ENCODE measurements at regions not wholly inside any gene's neighbourhood (a gene's known extent, or its start where the extent isn't known, plus 50 kb on each side); places are given as distances from the start of the nearest gene placed in this dataset.

GRCh38 chr6:140314682-140315081 lies 940.2 kb upstream of the CITED2 start:
- Histone ChIP-seq H3K4me3 (ENCODE audit: low read depth in 1 of 2, low read length in 2 of 2) (no peak overlapping the region), H3K36me3 (ENCODE audit: control insufficient read depth in 1 of 2, insufficient read depth in 2 of 2, low read length in 2 of 2) (no peaks in the 10 kb centered on the region), H3K9me3 (ENCODE audit: control insufficient read depth in 1 of 2, low read length in 2 of 2) (no peaks in the 10 kb centered on the region), H3K27me3 (ENCODE audit: low read depth, low read length) (no peaks in the 10 kb centered on the region), H3K27ac (ENCODE audit: low read length) (no peak overlapping the region), H3K4me1 (ENCODE audit: control insufficient read depth in 1 of 2, insufficient read depth in 2 of 2, low read length in 2 of 2) (peaks cover 0 to 6% of the 10 kb centered on the region in 2 donors)

DNA sequence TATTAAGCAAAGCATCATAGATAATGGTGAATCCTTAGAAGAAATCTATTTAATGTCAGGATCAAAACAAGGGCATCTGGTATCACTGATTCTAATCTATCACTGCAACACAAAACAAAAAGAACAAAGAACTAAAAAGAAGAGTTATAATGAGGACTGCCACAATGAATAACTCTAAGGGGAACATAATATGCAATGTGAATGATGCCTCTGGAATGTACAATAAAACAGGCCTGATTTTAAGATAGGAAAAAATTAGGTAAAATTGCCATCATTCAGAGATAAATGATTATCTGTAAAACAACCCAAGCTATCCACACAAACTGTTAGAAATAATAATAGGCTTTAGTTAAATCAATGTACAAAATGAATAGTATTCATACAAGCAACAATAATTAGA lies 936.7 kb upstream of the CITED2 start:
- no peaks in the 10 kb centered on the region for H3K36me3 ChIP-seq (ENCODE audit: control insufficient read depth in 1 of 2, insufficient read depth in 2 of 2, low read length in 2 of 2)
- no peak overlapping the region for H3K4me3 ChIP-seq (ENCODE audit: low read depth in 1 of 2, low read length in 2 of 2)
- H3K27me3 ChIP-seq (ENCODE audit: low read depth, low read length) = no peaks in the 10 kb centered on the region
- H3K27ac ChIP-seq (ENCODE audit: low read length) = no peak overlapping the region
- H3K4me1 ChIP-seq (ENCODE audit: control insufficient read depth in 1 of 2, insufficient read depth in 2 of 2, low read length in 2 of 2) = no peaks in the 10 kb centered on the region
- no peaks in the 10 kb centered on the region for H3K9me3 ChIP-seq (ENCODE audit: control insufficient read depth in 1 of 2, low read length in 2 of 2)

DNA sequence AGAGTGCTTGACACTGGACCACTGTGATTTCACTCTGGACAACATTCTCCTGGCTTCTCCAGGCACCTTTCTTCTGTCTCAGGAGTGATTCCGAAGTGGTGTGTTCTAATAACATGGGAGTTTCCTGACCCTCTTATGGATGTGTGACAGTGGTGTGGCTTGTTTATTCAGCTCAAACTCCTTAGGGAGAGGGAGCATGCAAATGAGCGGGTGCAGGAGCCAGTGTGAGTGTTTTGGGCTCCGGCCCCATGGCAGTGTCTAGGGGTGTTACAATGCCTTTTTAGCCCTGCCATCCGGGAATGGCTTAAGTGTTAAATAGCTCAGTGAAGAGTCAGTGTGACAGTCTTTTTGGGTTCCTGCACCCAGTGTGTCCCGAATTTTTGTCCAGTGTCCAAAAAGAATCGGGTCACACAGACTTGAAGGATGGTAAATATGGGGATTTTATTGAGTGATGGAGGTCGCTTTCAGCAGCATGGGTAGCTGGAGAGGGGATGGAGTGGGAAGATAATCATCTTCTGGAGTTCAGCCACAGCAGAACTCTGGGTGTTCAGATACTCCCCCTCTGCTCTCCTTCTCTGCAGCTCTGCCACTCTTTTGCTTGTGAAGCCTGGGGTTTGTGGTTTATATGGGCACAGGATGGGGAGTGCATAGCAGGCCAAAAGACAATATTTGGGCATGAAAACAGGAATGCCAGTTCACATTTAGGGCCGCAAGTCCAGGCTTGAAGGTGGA lies 928.9 kb upstream of the CITED2 start:
- no peak overlapping the region for H3K4me3 ChIP-seq (ENCODE audit: low read depth in 1 of 2, low read length in 2 of 2)
- no peaks in the 10 kb centered on the region for H3K27me3 ChIP-seq (ENCODE audit: low read depth, low read length)
- H3K9me3 ChIP-seq (ENCODE audit: control insufficient read depth in 1 of 2, low read length in 2 of 2) = no peaks in the 10 kb centered on the region
- no peaks in the 10 kb centered on the region for H3K36me3 ChIP-seq (ENCODE audit: control insufficient read depth in 1 of 2, insufficient read depth in 2 of 2, low read length in 2 of 2)
- H3K4me1 ChIP-seq (ENCODE audit: control insufficient read depth in 1 of 2, insufficient read depth in 2 of 2, low read length in 2 of 2) = no peaks in the 10 kb centered on the region
- no peak overlapping the region for H3K27ac ChIP-seq (ENCODE audit: low read length)

DNA sequence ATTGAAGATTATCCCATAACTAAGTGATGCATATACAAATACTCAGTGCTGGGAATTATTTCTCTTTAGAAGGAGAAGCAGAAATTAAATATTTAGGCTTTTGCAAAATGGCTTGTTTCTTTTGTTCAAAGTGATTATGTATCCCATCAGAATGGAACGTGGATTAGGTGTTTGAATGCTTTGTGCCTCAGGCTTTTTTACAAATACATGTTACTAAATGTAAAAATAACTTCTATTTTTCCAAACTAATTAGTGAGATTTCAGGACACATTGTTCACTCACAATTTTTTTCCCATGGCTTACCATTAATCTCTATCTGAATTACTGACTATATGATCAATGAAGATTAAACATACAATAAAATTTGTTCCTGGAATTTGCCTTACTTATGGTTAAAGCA lies 925.9 kb upstream of the CITED2 start:
- Histone ChIP-seq H3K27ac (ENCODE audit: low read length) (no peak overlapping the region), H3K4me1 (ENCODE audit: control insufficient read depth in 1 of 2, insufficient read depth in 2 of 2, low read length in 2 of 2) (no peaks in the 10 kb centered on the region), H3K27me3 (ENCODE audit: low read depth, low read length) (no peaks in the 10 kb centered on the region), H3K4me3 (ENCODE audit: low read depth in 1 of 2, low read length in 2 of 2) (no peak overlapping the region), H3K36me3 (ENCODE audit: control insufficient read depth in 1 of 2, insufficient read depth in 2 of 2, low read length in 2 of 2) (no peaks in the 10 kb centered on the region), H3K9me3 (ENCODE audit: control insufficient read depth in 1 of 2, low read length in 2 of 2) (no peaks in the 10 kb centered on the region)

GRCh38 chr6:140289186-140289585 lies 914.7 kb upstream of the CITED2 start:
- no peaks in the 10 kb centered on the region for H3K36me3 ChIP-seq (ENCODE audit: control insufficient read depth in 1 of 2, insufficient read depth in 2 of 2, low read length in 2 of 2)
- no peak overlapping the region for H3K4me3 ChIP-seq (ENCODE audit: low read depth in 1 of 2, low read length in 2 of 2)
- H3K4me1 ChIP-seq (ENCODE audit: control insufficient read depth in 1 of 2, insufficient read depth in 2 of 2, low read length in 2 of 2) = no peaks in the 10 kb centered on the region
- H3K27me3 ChIP-seq (ENCODE audit: low read depth, low read length) = no peaks in the 10 kb centered on the region
- H3K27ac ChIP-seq (ENCODE audit: low read length) = no peak overlapping the region
- H3K9me3 ChIP-seq (ENCODE audit: control insufficient read depth in 1 of 2, low read length in 2 of 2) = no peaks in the 10 kb centered on the region

DNA sequence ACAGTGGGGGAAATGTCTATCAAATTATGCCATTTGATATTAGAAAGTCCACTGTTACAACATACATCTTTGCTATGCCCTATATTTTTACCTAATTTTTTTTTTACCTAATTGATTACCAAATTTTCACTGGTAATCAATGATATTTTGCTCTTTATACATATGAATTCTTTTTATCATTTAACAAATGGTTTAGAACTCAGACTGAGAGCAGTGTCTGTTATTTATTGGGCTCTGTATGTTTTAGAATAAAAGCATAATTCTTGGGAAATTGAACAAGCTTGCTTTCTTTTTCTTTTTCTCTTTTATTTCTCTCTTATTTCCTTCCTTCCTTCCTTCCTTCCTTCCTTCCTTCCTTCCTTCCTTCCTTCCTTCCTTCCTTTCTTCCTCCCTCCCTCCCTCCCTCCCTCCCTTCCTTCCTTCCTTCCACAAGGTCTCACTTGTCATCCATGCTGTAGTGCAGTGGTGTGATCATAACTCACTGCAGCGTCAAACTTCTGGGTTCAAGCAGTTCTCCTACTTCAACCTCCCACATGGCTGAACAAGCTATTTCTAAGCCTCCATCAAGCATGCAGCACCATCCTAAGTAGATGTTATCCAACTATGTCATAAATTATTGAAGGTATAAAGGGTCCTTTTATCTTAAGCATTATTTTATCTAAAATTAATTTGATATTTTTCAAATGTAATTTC lies 911.7 kb upstream of the CITED2 start:
- Histone ChIP-seq H3K9me3 (ENCODE audit: control insufficient read depth in 1 of 2, low read length in 2 of 2) (no peaks in the 10 kb centered on the region), H3K4me1 (ENCODE audit: control insufficient read depth in 1 of 2, insufficient read depth in 2 of 2, low read length in 2 of 2) (no peaks in the 10 kb centered on the region), H3K4me3 (ENCODE audit: low read depth in 1 of 2, low read length in 2 of 2) (no peak overlapping the region), H3K27me3 (ENCODE audit: low read depth, low read length) (no peaks in the 10 kb centered on the region), H3K27ac (ENCODE audit: low read length) (no peak overlapping the region), H3K36me3 (ENCODE audit: control insufficient read depth in 1 of 2, insufficient read depth in 2 of 2, low read length in 2 of 2) (no peaks in the 10 kb centered on the region)

DNA sequence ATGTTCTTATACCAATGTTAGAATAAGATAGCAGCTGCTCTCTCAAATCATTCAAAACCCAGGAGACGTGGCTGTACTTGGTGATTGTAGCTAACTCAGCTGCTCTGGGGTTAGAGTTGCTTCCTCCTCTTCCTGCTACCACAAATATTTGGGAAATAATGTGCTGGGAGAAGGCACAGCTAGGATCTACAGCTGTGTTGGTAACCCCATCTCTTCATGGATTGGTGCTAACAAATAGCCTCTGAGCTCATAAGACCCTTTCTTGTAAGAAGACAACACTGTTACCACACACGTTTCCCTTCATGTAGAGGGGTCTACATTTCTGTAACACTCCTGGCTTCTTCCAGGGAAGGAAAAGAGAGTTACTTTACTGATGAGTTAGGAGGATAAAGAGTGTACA lies 911.0 kb upstream of the CITED2 start:
- H3K27me3 ChIP-seq (ENCODE audit: low read depth, low read length) = no peaks in the 10 kb centered on the region
- no peaks in the 10 kb centered on the region for H3K9me3 ChIP-seq (ENCODE audit: control insufficient read depth in 1 of 2, low read length in 2 of 2)
- no peak overlapping the region for H3K27ac ChIP-seq (ENCODE audit: low read length)
- H3K4me3 ChIP-seq (ENCODE audit: low read depth in 1 of 2, low read length in 2 of 2) = no peak overlapping the region
- H3K36me3 ChIP-seq (ENCODE audit: control insufficient read depth in 1 of 2, insufficient read depth in 2 of 2, low read length in 2 of 2) = no peaks in the 10 kb centered on the region
- H3K4me1 ChIP-seq (ENCODE audit: control insufficient read depth in 1 of 2, insufficient read depth in 2 of 2, low read length in 2 of 2) = no peaks in the 10 kb centered on the region

DNA sequence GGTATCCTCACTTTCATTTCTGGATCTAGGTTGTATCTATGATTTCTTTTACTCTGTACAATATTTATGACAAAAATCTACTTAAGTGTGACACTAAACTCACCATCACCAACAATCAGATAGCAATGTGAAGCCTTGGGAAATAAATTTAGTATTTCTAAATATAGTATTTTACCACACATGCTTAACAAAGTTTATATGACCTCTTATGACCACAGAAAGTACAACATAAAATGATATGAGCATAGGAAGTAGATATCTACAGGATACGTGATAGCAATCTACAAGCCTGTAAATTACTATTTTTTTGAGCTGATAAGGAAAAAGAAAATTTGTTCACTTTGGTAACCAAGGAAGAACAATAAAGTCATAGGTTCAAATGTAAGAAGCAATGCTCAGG lies 910.4 kb upstream of the CITED2 start:
- no peaks in the 10 kb centered on the region for H3K9me3 ChIP-seq (ENCODE audit: control insufficient read depth in 1 of 2, low read length in 2 of 2)
- no peaks in the 10 kb centered on the region for H3K27me3 ChIP-seq (ENCODE audit: low read depth, low read length)
- H3K4me3 ChIP-seq (ENCODE audit: low read depth in 1 of 2, low read length in 2 of 2) = no peak overlapping the region
- no peaks in the 10 kb centered on the region for H3K36me3 ChIP-seq (ENCODE audit: control insufficient read depth in 1 of 2, insufficient read depth in 2 of 2, low read length in 2 of 2)
- H3K4me1 ChIP-seq (ENCODE audit: control insufficient read depth in 1 of 2, insufficient read depth in 2 of 2, low read length in 2 of 2) = no peaks in the 10 kb centered on the region
- H3K27ac ChIP-seq (ENCODE audit: low read length) = no peak overlapping the region

DNA sequence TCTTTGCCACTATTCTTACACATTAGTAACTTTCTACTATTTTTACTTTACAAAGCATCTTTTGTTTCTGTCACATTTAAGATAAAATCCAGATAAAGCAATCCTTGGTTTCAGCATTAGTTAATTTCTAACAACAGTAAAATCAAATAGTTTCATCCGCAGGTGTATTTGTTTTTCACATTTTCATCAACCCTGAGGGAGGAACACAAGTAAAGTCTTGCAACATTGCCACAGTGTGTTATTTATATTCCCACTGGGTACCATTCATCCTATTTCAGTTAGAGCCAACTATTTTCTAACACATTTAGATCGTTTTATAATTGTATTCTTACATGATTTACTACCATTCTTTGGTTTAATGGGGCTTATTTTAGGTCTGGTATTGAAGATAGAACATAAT lies 908.7 kb upstream of the CITED2 start:
- no peak overlapping the region for H3K4me3 ChIP-seq (ENCODE audit: low read depth in 1 of 2, low read length in 2 of 2)

GRCh38 chr6:140281767-140282166 lies 907.3 kb upstream of the CITED2 start:
- no peaks in the 10 kb centered on the region for H3K27me3 ChIP-seq (ENCODE audit: low read depth, low read length)
- H3K27ac ChIP-seq (ENCODE audit: low read length) = no peak overlapping the region
- no peak overlapping the region for H3K4me3 ChIP-seq (ENCODE audit: low read depth in 1 of 2, low read length in 2 of 2)
- H3K9me3 ChIP-seq (ENCODE audit: control insufficient read depth in 1 of 2, low read length in 2 of 2) = no peaks in the 10 kb centered on the region
- H3K36me3 ChIP-seq (ENCODE audit: control insufficient read depth in 1 of 2, insufficient read depth in 2 of 2, low read length in 2 of 2) = no peaks in the 10 kb centered on the region
- no peaks in the 10 kb centered on the region for H3K4me1 ChIP-seq (ENCODE audit: control insufficient read depth in 1 of 2, insufficient read depth in 2 of 2, low read length in 2 of 2)

More for the DNA sequence above, 908.7 kb upstream of the CITED2 start:
- no peaks in the 10 kb centered on the region for H3K4me1 ChIP-seq (ENCODE audit: control insufficient read depth in 1 of 2, insufficient read depth in 2 of 2, low read length in 2 of 2)
- H3K9me3 ChIP-seq (ENCODE audit: control insufficient read depth in 1 of 2, low read length in 2 of 2) = no peaks in the 10 kb centered on the region
- no peak overlapping the region for H3K27ac ChIP-seq (ENCODE audit: low read length)
- H3K27me3 ChIP-seq (ENCODE audit: low read depth, low read length) = no peaks in the 10 kb centered on the region
- no peaks in the 10 kb centered on the region for H3K36me3 ChIP-seq (ENCODE audit: control insufficient read depth in 1 of 2, insufficient read depth in 2 of 2, low read length in 2 of 2)

DNA sequence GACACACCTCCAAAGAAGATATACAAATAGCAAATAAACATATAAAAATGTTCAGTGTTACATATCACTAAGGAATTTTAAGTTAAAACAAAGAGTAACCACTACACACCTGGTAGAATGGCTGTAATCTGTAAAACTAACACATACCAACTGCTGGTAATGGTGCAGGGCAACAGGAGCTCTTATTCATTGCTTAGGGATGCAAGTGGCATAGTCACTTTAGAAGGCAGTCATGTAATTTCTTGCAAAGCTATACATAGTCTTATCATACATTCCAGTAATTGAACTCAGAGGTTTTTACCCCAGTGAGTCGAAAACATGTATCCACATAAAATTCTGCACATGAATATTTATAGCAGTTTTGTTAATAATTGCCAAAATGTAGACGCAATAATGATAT lies 906.8 kb upstream of the CITED2 start:
- Histone ChIP-seq H3K4me3 (ENCODE audit: low read depth in 1 of 2, low read length in 2 of 2) (no peak overlapping the region), H3K4me1 (ENCODE audit: control insufficient read depth in 1 of 2, insufficient read depth in 2 of 2, low read length in 2 of 2) (no peaks in the 10 kb centered on the region), H3K36me3 (ENCODE audit: control insufficient read depth in 1 of 2, insufficient read depth in 2 of 2, low read length in 2 of 2) (no peaks in the 10 kb centered on the region), H3K27me3 (ENCODE audit: low read depth, low read length) (no peaks in the 10 kb centered on the region), H3K9me3 (ENCODE audit: control insufficient read depth in 1 of 2, low read length in 2 of 2) (no peaks in the 10 kb centered on the region), H3K27ac (ENCODE audit: low read length) (no peak overlapping the region)

DNA sequence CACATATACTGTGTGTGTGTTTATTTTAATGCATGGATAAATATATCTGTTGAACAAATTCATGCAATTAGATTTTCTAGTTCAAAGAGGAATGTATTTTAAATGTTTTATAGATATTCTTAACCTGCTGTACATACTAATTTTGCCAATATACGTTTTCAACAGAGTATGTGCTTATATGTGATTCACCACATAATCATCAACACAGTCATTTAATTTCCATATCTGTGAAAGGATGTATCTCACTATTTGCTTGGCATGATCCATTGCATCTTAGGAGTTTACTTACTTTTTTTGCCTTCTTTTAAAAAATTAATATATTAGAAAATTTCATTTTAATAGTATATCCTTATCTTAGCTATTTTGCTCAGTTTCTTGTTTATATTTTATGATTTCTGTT lies 902.3 kb upstream of the CITED2 start:
- no peaks in the 10 kb centered on the region for H3K27me3 ChIP-seq (ENCODE audit: low read depth, low read length)
- no peak overlapping the region for H3K27ac ChIP-seq (ENCODE audit: low read length)
- no peaks in the 10 kb centered on the region for H3K4me1 ChIP-seq (ENCODE audit: control insufficient read depth in 1 of 2, insufficient read depth in 2 of 2, low read length in 2 of 2)
- no peaks in the 10 kb centered on the region for H3K9me3 ChIP-seq (ENCODE audit: control insufficient read depth in 1 of 2, low read length in 2 of 2)
- no peak overlapping the region for H3K4me3 ChIP-seq (ENCODE audit: low read depth in 1 of 2, low read length in 2 of 2)
- H3K36me3 ChIP-seq (ENCODE audit: control insufficient read depth in 1 of 2, insufficient read depth in 2 of 2, low read length in 2 of 2) = no peaks in the 10 kb centered on the region
